Cardiac septum (tissue), 1 donor: ENCODE measurements at regions not wholly inside any gene's neighbourhood (a gene's known extent, or its start where the extent isn't known, plus 50 kb on each side); places are given as distances from the start of the nearest gene placed in this dataset.
"Not testable (repeated sequence)": the region's sequence is repeated elsewhere in the genome, so short reads cannot be mapped to it uniquely, and the experiment has no call there.

Experiments used
- DNase-seq: peaks from one replicate; pipeline ENCODE4 v3.0.0-alpha.2; 2020; ENCODE audit warnings: low spot score
- intact Hi-C: fragments of 100-400 bp; cut with DNase I; formaldehyde crosslinking; loops from one replicate; pipeline ENCODE4 v1.14.0; 2022
- donor health status: DM: no; HTN: no; CAD: no.

DNA sequence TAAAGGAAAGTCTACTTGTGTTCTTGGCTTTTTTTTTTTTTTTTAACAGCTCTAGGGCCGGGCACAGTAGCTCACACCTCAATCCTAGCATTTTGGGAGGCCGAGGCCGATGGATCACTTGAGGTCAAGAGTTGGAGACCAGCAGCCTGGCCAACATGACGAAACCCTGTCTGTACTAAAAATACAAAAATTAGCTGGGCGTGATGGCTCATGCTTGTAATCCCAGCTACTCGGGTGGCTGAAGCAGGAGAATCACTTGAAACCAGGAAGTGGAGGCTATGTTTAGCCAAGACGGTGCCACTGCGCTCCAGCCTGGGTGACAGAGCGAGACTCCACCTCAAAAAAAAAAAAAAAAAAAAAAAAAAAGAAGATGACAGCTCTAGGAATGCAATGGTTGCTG lies 169.9 kb downstream of the NEDD1 start:
- intact Hi-C loops: not testable (repeated sequence)

GRCh38 chr12:97082029-97082428 lies 175.0 kb downstream of the NEDD1 start:
- intact Hi-C loops: no loop called here
- no peak for DNase-seq

More for the DNA sequence above, 169.9 kb downstream of the NEDD1 start:
- not testable (repeated sequence) for DNase-seq

DNA sequence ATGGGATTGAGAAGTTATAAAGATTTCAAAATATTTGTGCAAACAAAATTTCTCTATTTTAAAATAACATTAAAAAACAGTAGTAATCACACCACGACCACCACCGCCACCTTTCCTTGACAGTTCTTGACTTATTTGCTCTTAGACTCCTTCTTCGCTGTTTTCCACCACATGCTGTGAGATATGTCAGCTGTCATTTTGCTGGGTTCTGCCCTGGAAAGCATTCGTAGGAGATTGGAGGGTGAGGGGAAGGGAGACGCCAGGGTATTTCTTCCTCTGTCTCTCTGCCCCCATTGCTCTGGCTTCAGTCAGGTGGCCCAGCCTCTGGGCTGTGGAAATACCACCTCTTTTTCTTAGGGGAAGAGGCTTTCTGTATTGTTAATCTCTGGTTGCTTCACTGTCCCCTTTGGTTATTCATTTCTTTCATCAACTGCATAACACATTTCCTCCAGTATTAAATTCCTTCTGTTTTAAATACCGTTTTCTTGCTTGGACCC lies 186.2 kb downstream of the NEDD1 start:
- DNase-seq: no peak
- intact Hi-C loops: no loop called here

- no peak for DNase-seq
- intact Hi-C loops: no loop called here
Observed at GRCh38 chr12:97097734-97098133, 190.7 kb downstream of the NEDD1 start.

GRCh38 chr12:97109441-97109840 lies 202.4 kb downstream of the NEDD1 start:
- no peak for DNase-seq
- intact Hi-C loops: no loop called here

- intact Hi-C loops: no loop called here
- DNase-seq: no peak
Observed at GRCh38 chr12:97112136-97112535, 205.1 kb downstream of the NEDD1 start.

DNA sequence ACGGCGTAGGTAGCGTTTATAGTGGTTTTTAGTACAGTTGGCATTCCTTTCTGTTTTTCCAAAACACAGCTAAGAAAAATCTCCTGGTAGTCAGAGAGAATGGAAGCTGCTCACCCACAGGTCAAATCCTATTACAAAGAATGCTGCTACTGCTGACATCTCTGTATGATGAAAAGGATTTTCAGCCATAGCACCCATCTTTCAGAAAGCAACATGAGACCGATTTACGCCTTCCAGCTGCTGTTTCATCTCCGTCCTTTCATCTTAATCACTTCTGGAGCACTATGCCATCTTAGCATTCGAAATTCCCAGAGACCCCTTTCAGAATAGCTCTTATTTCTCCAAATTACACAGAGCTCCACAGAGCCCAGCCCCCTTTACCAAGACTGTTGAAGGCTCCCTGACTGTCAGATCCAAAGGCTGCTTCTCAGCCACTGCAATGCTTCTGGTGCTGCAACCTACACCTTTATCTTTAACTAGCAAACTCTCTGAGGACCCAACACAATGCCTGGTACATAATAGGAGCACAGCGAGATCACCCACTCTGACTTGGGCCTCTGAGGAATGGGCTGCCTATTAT lies 211.8 kb downstream of the NEDD1 start:
- no peak for DNase-seq
- intact Hi-C loops: no loop called here

DNA sequence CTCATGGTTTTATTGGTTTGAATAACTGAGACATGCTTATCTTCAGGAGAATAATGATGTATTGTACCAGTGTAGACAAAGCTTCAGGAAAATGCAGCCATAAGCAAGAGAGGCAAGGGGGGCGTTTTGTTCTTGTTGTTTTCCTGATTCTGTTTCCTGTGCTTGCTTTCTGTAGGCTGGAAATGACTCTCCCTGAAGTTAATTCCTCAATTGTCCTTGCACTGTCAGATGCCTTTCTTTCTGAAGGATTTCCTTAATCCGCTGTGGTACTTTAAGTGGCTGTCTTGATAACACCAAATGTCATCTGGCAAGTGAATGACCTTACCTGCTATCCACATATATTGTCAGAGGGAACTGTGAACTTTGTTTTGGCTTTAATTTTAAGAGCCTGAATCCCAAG lies 220.0 kb downstream of the NEDD1 start:
- no peak for DNase-seq
- intact Hi-C loops: no loop called here

- no peak for DNase-seq
- intact Hi-C loops: no loop called here
Observed at GRCh38 chr12:97131220-97131981, 224.3 kb downstream of the NEDD1 start.

DNA sequence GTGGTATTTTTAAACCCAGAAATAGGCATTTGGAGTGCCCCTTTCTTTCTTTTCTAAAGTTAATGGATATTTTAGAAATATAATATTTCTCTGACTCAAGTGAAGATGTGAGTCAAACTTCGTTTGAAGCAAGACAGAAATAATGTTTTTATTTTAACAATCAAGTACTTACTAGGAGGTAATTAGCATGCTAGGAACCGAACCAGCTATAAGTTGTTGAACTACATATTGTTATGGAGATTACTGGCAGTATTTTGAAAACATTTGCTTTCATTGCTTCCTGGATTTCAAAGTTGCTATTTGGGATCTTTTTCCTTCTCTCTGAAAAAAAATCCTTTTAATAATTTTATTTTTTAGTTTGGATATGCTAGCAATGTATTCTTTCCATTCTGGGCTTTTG lies 225.2 kb downstream of the NEDD1 start:
- no peak for DNase-seq
- intact Hi-C loops: no loop called here

DNA sequence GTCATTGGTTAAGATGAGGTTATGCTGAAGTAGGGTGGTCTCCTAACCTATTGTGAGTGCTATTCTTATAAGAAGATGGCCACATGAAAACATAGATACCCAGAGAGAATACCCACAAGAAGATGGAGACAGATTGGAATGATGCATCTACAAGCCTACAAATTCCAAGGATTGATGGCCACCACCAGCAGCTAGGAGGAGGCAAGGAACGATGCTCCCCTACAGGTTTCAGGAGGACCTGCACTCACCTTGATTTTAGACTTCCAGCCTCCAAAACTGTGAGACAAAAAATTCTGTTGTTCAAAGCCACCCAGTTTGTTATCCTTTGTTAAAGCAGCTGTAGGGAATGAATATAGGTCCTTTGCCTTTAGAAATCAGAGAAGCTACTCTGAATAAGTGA lies 227.4 kb downstream of the NEDD1 start:
- DNase-seq: no peak
- intact Hi-C loops: no loop called here

- intact Hi-C loops: no loop called here
- DNase-seq: no peak
Observed at GRCh38 chr12:97140355-97140754, 233.3 kb downstream of the NEDD1 start.

DNA sequence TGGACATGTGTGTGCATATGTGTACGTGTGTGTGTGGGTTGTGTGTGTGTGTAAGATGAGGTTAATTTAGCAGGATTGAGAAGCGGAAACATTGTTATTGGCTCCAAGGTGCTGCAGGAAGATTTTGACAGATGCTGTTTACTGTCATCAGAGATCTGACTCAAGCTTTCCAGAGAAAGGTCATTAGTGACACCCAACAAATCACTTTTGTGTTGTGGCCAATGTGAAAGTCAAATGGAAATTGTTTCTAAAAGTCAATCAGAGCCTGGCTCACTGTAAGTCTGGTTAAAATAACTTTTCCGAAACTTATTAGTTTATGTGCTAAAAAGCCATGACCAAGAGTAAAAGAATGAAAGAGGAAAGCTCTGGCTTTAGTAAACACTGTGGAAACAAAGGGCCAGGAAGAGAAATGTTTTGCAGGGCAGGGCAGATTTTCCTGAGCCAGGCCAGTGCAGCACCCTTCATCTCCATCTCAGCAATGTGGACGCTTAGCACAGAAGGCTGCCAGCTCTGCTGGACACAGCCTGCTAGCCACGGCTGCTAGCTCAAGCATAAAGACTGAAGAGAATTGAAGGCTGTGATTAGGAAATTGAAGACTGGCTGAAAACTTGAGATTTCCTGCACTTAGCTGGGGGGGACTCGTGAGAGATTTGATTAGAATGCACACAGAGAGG lies 235.8 kb downstream of the NEDD1 start:
- DNase-seq: no peak
- intact Hi-C loops: no loop called here

DNA sequence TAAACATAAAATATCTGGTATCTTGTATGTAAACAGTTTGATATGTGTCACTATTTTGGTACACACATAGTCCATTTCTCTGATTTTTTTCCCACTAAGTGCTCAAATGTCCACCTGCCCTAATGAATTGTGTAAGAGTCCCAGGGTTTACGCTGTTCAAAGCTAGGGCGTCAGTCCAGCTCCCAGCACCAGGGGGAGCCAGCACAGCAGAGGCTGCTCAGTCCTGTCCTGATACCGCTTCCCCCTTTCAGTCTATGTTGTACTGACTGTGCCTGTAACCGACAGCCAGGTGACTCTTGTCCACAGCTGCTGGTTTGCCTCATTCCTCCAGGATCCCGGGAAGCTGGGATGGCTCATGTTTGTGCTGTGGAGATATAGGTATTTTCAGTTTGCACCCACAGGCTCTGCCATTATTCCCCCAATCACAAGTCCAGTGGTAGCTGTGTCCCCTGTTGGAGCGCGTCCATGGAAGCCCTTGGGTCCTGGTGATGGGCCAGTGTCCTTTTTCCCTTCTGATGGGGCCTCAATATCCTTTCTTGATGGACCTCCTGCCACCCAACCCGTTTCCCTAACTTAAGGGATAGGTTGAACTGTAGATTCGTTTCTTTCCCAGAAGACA lies 242.0 kb downstream of the NEDD1 start:
- intact Hi-C loops: loop anchor here (2.0 kb wide), 2 partner anchors 160 to 256 kb away; no protein-coding TSS in a partner anchor

DNA sequence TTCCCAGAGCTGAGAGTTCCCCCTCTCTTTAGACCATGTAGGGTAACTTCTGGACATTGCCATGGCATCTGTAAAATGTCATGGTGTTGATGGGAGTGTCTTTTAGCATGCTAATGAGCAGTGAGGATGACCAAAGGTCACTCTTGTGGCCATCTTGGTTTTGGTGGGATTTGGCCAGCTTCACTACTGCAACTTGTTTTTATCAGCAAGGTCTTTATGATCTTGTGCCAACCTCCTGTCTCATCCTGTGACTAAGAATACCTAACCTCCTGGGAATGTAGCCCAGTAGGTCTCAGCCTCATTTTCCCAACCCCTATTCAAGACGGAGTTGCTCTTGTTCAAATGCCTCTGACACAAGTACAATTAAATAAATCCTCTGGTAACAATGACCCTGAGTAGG lies 244.4 kb downstream of the NEDD1 start:
- DNase-seq: no peak
- intact Hi-C loops: no loop called here

More for the DNA sequence above, 242.0 kb downstream of the NEDD1 start:
- DNase-seq: peak; percentile 75

GRCh38 chr12:97159377-97159776 lies 252.3 kb downstream of the NEDD1 start:
- intact Hi-C loops: no loop called here
- DNase-seq: no peak

GRCh38 chr12:97160277-97160676 lies 253.2 kb downstream of the NEDD1 start:
- intact Hi-C loops: no loop called here

DNA sequence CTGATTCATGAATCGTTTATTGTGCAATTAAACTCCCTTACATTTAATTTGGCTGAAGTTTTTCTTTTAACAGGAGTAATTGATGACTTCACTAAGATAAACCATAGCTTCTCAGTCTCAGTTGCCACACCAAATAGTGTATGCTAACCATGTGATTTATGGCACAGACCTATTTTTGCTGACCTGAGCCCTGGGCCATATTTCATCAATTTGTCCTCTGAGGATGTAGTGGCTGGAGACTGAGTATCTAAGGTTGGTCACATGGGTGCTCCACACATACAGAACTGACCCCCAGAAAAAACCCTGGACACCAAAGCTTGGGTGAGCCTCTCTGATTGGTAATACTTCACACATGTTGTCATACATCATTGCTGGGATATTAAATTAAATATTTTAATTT lies 255.1 kb downstream of the NEDD1 start:
- DNase-seq: no peak
- intact Hi-C loops: no loop called here

More at GRCh38 chr12:97160277-97160676, 253.2 kb downstream of the NEDD1 start:
- no peak for DNase-seq

DNA sequence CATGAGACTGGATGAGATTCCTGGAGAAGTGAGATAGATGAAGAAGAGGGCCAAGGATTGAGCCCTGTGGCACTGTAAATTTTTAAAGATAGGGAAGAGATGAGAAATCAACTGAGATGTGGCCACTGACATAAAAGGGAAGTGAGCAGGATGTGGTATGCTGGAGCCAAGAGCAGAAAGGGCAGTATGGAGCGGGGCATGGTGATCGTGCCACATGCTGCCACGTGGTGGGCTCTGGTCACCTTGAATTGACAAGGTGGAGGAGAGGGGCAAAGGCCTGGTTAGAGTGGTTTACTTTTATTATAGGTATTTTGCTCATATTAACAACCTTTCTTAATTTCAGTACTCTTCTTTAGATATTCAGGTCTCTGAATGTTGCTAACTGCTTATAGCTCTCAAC lies 257.9 kb downstream of the NEDD1 start:
- intact Hi-C loops: no loop called here
- DNase-seq: no peak

DNA sequence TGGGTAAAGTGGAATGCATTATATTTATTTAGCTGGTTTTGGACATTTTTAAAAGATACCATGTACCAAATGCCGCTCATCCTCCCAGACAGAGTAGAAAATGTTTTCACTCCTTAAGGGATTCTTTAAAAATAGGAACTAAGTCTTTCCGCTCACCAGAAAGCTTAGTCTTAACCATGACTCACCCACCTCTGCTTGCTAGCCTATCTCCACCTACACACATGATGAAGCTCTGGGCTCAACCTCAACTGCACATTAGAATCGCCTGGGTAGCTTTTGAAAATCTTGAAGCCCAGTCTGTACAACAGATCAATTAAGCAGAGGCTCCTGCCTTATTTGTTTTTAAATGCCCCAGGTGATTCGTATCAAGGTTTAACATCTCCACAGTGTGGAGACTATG lies 260.5 kb downstream of the NEDD1 start:
- intact Hi-C loops: no loop called here
- DNase-seq: no peak
